Renal pelvis (tissue), 1 donor: ENCODE measurements at regions not wholly inside any gene's neighbourhood (a gene's known extent, or its start where the extent isn't known, plus 50 kb on each side); places are given as distances from the start of the nearest gene placed in this dataset.
A peak's percentile ranks its signal among the peaks of the same experiment; 100 is the strongest.
"Not testable (repeated sequence)": the region's sequence is repeated elsewhere in the genome, so short reads cannot be mapped to it uniquely, and the experiment has no call there.

Source experiments
- DNase-seq: peaks from one replicate; pipeline ENCODE4 v3.0.0-alpha.2; 2013

DNA sequence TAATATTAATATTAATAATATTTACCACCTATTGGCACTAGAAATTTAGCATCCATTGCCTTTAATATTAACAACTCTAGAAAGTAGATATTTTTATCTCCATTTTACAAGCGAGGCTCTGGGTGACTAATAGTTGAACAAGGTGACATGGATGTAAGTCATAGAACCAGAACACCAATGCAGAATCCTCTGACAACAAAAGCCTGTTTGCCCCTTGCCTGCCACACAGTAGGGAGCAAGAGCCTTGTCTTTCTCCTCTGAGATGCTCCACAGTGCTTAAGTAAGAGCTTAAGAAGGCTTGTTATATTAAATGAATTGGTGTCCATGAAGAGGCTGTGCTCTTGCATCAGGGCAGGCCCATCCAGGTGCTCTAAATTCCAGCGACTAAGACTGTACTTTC is 51.2 kb upstream of the LBX1 start:
- no peak for DNase-seq

DNA sequence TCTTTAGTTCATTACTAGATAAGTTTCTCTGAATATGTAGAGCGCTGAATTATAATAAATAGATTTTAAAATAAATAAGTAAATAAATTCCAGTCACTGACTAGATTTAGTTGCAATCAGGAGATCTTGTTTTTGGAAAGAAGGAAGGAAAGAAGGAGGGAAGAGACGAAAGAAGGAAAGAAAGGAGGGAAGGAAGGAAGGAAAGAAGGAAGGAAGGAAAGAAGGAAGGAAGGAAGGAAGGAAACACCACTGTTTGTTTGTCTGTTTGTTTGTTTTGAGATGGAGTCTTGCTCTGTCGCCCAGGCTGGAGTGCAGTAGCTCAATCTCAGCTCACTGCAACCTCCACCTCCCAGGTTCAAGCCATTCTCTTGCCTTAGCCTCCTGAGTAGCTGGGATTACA is 51.7 kb upstream of the LBX1 start:
- DNase-seq: not testable (repeated sequence)

DNA sequence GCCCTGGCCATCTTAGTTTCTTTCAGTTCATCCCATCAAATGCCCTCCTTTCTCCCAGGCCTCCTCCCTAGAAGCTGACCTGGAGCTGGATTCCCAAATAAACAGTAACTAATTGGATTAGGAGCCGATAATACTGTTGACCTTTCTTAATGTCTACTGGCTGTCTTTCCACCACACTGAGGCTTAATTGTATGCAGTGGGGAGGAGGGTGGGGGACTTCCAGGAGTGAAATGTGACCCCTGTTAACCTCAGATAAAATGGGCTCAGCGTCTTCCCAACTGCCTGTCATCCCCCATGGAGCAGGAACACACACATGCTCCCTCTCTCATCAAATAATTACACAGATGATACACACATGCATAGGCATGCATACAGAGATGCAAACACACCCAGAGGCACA is 53.7 kb upstream of the LBX1 start:
- no peak for DNase-seq

DNA sequence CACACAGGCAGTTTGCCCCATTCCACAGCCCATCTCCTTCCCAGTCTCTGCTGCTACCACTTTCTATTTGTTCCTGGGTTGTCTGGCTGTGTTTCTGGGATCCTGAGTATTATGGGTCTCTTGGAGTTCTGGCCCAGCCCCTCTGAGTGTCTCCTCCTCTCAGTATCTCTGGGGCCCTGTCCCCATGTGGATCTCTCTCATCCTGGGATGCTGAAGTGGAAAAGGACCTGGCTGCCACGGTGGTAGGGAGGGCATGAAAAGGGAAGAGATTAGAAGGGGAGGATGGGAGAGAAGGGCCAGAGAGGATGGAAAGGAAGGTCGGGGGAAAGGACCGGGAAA is 54.5 kb upstream of the LBX1 start:
- DNase-seq: no peak

DNA sequence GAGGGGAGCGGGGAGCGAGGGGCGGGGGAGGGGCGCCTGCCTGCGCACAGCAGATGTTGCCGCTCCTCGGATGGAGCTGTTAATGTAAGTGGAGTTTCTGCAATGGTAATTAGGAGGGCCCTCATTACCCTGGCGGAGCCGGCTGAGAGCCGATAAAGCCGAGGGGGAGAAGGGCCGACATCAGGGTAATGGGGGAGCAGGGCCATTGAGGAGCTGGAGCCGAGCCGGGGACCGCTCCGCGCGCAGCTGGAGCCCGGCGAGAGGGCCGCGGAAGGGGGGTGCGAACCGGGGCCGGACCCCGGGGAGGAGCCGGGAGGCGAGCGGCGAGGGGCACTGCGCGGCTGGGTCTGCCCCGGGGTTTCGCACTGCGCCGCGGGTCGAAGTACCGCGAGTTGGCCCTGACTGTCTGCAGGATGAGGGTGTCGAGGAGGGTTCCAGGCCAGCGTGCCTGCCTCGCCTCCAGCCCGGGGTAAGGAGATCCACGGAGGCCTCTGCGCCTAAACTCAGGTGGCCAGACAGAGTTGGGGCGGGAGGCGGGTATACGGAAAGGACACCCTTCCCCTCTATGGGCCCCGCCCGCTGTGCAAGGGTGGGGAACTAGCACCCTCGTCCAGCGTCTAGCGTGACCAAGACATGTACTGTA is 55.0 kb upstream of the LBX1 start:
- no peak for DNase-seq

DNA sequence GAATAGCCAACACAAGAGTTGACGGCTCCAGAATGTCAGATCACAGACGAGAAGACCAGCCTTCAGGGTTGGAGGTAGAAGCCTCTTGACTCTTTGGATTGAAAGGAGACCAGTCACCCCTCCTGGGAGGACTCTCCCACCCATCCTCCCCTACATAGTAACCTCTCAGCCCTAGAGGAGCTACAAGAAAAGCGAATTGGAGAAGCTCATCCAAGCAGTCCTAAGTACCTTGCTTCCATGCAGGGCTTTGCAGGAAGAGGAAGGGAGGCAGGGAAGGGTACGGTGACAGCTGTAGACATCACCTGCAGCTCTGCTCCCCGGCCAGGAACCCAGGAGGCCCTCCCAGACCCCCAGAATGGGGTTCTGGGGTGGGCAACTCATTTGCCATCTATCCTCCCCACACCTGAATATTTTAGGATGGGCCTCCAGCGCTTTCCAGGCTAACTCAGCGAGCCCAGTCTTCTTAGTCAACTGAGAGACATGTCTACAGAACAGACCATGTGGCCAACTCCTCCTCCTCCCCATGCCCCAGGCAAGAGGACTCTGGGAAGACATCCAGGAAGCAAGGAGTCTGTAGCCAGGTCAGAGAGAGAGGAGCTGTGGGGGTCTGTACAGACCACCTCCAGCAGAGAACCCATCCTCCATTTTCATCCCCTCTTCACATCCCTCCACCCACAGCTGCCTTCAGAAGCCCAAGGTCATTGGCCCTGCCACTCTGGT is 55.6 kb upstream of the LBX1 start:
- DNase-seq: no peak

DNA sequence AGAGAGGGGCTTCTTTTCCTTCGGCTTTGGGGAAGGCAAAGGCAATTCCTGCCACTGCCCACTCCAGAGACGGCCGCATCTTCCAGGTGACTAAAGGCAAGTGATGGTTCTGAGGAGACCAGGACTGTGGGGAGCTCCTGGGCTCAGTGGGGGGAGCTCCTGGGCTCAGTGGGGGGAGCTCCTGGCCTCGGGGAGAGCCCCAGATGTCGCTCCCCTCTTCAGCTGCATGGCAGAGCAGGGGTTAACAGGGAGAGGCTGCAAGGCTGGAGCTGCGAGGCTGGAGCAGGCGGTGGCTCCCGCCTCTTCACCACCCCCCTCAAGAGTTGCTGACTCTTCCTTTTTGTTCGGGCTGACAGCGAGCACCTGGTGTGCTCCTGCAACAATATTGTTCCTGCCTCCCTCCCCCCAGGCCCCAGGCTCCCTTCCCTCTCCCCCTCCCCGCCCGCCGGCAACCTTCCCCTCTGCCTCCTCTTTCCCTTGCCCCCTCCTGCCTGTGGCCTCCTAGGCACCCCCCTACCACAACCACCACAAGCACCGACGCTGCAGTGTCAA is 56.3 kb upstream of the LBX1 start:
- no peak for DNase-seq

DNA sequence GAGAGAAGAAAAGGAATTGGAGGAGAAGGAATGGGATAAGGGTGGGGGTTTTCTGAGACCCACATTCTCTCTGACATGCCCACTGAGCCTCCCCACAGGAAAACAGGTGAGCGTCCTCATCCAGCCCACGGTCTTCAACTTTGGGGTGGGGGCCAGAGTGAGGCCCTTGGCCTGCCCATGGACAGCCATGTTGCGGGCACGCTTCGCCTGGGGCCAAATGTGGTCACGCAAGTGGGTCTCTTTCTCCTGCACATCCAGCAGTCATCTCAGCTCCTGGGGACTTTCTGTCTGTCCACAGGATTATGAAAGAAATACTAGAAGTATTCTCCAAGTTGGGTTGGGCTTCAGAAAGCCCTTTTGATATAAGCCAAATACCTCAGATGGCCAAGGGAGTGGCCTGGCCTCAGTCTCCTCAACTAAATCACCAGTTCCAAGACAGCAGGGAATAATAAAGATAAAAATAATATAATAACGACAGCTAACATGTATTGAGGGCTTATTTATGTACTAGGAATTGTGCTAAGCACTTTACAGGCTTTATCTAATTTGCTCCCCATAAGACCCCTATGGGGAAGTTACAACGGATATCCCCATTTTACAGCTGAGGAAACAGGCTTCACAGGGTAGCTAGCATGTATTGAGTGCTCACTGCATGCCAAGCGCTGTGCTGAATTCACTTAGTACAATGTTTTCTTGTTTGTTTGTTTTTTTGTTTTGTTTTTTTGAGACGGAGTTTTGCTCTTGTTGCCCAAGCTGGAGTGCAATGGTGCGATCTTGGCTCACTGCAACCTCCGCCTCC is 57.2 kb upstream of the LBX1 start:
- DNase-seq: no peak

DNA sequence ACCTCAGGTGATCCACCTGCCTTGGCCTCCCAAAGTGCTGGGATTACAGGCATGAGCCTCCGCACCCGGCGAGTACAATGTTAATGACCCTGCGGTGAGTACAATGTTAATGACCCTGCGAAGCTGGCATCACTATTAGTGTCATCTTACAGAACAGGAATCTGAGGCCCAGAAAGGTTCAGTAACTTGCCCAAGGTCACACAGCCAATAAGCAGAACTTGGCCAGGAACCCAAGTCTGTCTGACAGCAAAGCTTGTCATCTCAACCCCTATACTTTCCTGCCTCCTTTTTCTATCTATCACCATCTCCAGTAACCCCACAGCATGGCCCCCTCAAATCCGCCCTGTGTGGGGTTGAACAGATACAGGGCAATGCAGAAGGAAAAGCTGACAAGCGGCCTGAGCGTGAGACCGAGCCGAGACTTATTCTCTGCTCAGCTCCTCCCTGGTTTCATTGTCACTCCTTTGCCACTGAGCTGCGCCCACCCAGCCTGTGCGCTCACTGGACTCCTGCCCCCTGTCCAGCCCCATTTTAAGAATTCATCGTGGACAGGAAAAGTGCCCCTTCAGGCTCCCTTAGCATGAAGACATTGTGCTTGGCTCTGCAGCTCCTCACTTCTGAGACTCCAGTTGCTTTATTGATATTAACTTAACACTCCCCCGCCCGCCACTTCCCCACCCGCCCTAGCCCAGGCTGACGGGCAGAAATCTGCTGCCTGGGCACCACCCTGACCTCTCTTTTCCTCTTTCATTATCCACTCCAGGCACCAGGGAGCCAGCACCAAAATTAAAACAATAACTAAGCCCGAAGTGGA is 58.1 kb upstream of the LBX1 start:
- no peak for DNase-seq

DNA sequence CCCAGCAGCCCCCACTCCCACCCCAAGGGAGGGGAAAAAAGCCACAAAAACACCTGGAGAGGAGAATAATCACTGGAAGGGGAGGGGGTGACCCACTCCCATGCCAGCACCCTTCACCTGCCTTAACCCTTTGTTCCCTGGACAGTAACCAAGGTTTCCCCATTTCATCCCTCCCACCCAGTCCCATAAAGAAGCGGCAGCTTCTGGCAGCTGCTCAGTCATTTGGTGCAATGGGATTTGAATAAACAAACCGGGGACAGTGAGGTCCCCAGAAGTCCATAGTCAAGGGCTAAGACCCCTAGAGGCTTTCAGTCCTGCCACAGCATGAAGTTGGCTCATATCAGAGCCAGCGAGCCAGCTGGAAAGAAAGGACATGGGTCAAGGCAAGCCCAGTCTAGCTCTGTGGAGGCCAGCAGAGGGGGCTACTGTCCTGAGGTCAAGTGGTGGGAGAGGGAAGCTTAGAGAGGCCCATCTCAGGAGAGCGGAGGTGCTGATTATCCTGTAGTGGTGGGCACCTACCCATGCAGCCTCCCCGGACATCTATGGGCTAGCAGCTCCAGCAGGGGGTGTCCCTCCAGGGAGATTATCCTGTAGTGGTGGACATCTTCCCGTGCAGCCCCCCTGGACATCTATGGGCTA is 58.9 kb upstream of the LBX1 start:
- DNase-seq: no peak

DNA sequence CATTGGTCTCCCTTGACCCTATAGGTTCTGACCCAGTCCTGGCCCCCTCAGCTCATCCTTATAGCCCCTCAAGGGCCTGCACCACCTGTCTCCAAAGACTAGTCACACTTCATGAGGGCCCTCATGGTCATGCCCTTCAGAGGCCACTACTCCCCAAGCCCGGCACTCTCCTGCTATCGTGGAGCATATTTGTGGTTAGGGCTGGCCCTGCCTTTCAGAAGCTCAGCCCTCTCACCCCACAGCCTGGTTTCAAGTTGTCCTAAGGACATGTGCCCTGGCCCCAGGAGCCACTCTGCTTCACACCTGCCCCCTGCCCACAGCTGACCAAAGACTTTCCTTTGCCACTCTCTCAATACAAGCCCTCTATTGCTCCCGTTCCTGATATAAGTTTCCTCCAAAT is 60.3 kb upstream of the LBX1 start:
- DNase-seq: no peak

DNA sequence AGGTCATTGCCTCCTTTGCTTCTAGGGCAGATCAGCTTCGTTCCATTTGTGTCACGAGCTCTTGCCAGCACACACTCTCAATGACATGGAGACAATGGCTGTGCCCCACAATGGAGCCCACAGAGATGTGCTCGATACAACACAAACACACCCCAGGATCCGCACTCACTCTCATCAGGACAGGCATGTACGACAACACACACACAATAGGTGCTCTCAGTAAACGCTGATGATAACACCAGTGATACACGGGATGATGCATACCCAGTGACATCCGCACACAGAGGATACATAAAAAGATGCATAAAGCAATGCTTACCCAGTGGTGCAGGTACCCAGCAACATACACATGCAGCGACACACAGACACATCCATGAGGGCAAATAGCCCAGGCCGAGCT is 61.2 kb upstream of the LBX1 start:
- DNase-seq: no peak

DNA sequence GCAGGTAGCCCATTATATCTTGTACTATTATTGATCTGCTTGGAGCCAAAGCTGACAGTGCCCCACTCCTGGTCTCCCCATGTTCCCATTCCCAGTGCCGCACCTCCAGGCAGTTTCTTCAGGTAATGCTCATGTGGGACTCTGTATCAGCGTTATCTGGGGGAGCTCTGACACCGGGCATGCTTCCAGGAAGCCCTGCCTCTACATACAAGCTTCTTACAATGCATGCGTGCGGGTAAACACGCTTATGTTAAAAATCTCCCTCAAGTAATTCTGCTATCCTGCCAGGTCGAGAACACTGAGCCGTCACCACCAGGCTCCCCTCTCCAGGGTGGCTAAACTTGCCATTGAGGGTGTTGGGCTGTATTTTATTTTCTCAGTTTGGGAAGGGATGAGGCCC is 61.6 kb upstream of the LBX1 start:
- no peak for DNase-seq

DNA sequence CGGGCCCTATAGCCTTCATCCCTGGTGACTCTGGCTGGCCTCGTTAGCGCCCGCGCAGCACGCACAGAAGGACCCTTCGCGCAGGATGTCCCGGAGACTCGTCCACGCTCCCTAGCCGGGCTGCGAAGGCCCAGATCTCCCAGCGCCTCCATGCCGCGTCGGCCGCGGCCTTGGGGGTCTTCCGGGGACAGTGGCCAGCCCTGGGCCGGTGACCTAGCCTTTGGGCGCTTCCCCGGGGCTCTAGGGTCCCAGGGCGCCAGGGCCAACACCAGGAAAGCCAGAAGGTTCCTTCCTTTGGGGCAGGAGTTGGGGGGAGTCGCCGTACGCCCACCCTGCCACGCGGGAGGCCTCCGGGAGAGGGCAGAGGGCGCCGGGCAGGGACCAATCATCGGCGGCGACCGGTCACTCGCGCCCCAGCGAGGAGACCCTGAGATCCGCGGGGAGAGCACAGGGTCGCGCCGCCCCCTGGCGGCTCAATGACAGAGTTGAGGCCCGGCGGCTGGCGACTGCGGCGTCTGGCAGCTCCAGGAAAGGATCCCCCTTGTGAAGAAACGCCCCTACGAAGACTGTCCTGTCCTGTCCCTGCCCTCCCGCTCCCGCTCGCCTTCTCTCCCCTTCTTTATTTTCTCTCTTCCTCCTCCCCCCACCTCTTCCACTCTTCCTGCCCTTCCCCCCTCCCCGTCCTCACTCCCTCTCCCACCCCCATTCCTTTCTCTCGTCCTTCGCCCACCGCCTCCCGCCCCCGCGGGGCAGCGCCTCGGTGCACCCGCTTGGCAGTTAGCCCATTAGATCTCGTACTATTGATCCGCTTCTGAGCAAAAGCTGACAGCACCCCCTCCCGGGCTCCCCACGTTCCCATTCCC is 62.3 kb upstream of the LBX1 start:
- peak; percentile 65 for DNase-seq

DNA sequence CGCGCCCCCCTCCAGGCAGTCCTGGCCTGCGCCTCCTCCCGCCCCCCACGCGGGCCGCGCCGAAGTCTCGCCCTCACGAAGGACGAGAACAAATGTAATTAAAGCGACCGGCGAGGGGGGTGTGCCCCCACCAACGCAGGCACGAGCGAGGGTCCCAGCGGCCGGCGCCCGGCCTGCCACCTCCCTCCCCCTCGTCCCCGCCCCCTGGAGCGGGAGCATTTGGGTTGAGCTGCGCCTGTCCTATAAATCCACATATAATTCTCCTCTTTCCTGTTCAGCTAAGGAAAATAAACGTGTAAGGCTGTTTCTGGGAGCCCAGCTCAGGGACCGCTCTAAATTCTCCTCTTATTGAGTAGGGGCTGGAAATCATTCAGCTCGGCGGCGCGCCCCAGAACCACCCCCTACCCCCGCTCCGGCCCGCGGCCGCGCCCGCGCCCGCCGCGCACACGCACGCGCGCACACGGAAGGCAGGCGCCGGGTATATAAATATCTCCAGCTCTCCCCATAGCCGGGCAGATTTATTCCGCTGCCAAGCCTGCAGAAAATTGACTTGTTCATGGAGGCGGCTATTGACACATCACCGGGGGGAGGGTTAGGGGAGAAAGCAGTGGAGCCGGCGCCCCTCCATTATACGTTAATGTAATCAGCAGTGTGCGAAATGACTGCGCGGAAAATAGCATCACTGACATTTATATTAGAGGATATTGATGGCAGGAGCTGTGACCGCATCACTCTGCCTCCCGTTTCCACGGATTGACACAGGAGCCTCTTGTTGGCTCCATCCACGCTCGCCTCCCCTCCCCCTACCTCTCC is 61.6 kb upstream of the BTRC start:
- no peak for DNase-seq

DNA sequence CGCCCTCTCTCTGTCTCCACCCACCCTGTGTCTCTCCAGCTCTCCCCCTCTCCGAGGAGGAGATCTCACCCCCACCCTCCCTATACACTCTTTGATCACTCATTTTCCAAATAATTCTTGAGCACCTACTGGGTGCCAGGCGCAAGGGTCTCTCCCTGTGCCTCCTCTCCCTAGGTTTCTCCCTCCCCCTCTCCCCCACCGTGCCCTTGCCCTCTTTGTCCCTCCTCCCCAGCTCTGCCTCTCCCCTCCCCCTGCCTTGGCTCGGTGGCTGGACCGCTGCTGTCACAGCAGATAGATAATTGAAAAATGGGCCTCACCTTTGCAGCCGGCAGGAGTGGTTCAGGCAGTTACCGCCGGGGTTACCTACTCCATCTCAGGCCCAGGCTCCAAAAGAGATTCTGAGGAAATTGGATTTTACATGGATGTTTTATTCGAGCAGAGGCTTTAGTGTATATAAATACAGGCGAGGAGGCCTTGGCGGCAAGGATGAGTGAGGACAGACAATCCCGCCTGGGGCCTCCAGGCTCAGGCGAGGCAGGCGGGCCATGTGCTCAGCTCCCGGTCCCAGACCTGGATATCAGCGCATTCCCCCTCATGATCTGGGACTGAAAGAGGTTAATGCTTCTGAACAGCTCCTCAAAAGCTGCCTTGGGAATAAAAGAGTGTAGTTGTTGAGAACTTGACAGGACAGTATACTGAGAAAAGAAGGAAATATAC is 60.8 kb upstream of the BTRC start:
- DNase-seq: no peak

DNA sequence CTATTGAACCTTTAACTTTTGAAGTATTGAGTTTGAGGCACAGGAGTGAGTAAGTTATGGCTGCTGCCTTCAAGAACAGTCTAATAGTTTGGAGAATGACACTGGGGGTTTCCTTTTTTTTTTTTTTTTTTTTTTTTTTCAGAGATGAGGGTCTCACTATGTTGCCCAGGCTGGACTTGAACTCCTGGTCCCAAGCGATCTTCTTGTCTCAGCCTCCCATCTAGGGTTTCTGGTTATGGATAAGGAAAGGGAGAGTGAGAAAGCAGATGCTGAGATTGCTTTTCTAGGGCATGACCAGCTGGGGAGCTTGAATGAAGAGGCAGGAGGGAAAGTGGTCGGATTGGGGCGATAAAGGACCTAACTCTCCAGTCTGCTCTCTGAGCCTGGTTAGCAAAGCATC is 59.9 kb upstream of the BTRC start:
- no peak for DNase-seq

DNA sequence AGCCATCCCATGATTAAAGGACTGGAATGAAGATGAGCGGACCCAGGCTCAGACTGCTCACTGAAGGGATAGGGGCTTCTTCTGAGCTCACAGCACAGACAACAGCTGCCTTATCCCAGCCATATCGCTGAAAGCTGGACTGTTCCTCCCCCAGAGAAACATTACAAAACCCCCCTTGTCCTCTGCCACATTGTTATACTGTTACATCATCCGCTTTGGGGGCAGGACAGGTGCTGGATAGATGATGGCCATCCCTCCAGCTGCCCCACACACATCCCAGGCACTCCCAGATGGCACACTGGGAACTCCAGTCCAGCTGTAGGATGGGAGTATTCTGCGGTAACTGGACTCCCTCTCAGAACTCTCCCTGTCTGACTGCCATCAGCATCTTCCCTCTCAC is 58.7 kb upstream of the BTRC start:
- no peak for DNase-seq

DNA sequence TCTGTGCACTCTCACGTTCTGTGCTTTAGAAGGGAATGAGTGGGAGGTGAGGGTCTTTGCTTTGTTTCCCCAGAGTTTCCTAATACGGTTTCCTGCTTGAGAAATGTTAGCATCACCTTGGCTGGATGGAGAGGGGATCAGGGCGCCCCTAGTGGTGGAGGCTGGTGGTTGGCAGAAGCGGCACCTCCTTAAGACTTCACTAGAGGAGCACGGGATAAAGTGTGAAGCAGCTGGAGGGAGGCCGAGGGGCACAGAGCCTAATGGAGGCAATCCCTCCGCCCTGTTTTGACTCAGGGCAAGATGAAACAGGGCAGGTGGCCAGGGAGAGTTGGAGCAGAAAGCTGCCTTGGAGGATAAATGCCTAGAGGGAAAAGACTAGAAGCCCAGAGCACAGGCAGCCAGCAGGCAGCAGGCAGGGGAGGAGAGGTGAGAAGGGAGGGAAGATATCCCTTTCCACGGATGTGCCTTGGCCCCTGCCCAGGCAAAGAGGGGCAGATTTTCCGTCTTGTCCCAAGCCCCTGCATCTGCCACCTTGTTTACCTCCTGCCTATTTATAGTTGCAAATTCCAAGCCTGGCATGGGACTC is 56.0 kb upstream of the BTRC start:
- DNase-seq: peak; percentile 54
